VCaP (cell line): ENCODE measurements at regions not wholly inside any gene's neighbourhood (a gene's known extent, or its start where the extent isn't known, plus 50 kb on each side); places are given as distances from the start of the nearest gene placed in this dataset.
A peak's percentile ranks its signal among the peaks of the same experiment; 100 is the strongest.
"Not testable (repeated sequence)": the region's sequence is repeated elsewhere in the genome, so short reads cannot be mapped to it uniquely, and the experiment has no call there.

Experiments
- H3K27ac ChIP-seq: fragments of 450-650 bp; 2 replicates; pipeline ENCODE4 v1.5.1; 2017
- TF ChIP-seq, protein P1 (sequence below): fragments of 450-650 bp; conservative IDR thresholded peaks from 2 replicates; pipeline ENCODE4 v1.5.1; 2017; ENCODE audit warnings: mild to moderate bottlenecking, moderate library complexity

DNA sequence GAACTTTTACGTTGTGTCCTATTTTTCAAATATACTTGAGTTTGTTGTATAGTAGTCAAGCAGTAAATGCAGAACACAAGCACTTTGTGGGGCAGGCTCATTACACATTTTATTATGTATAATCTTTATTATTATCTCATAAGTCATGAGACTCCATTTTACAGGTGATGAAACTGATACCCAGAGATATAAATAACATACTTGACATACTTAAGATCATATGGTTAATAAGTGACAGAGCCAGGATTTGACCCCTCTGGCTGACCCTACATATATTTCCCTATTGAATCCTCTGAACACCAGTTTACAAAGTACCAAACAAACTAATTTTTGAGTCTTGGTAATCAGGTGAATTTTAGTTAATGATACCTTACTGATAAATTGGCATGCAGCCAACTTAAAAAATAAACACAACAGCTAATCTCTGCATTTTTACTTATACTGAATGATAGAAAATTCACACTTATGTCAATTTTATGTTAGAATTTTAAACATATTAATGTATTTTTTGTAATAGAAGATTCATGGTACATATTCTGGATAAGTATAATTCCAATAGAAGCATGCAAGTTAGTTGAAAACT is 305.0 kb upstream of the MEF2C start:
- TF ChIP-seq, protein P1, sequence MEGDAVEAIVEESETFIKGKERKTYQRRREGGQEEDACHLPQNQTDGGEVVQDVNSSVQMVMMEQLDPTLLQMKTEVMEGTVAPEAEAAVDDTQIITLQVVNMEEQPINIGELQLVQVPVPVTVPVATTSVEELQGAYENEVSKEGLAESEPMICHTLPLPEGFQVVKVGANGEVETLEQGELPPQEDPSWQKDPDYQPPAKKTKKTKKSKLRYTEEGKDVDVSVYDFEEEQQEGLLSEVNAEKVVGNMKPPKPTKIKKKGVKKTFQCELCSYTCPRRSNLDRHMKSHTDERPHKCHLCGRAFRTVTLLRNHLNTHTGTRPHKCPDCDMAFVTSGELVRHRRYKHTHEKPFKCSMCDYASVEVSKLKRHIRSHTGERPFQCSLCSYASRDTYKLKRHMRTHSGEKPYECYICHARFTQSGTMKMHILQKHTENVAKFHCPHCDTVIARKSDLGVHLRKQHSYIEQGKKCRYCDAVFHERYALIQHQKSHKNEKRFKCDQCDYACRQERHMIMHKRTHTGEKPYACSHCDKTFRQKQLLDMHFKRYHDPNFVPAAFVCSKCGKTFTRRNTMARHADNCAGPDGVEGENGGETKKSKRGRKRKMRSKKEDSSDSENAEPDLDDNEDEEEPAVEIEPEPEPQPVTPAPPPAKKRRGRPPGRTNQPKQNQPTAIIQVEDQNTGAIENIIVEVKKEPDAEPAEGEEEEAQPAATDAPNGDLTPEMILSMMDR: no peak
- no peak overlapping the region; the same call in 1 of the 2 replicates for H3K27ac ChIP-seq

GRCh38 chr5:89187268-89187667 is 304.3 kb upstream of the MEF2C start:
- TF ChIP-seq, protein P1: no peak
- peak overlapping the region; percentile 16; the same call in 1 of the 2 replicates for H3K27ac ChIP-seq

DNA sequence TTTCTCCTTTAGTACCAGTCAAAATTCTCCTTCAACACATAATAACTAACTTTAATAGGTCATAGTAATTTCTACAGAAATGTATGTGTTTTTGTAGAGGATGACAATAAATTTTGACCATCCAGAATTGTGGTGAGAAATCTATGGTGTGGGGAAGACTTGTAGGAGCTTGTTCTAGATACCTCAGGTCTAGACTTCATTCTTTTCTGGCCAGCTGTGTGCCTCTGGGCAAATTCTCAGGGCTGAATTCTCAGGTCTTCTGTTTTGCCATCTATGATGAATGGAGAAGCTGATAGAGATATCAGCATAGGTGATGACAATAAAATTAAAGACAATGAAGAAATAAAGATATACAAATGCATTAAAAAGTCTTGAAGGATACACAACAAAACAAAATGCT is 298.6 kb upstream of the MEF2C start:
- no peak overlapping the region for H3K27ac ChIP-seq
- TF ChIP-seq, protein P1: no peak

DNA sequence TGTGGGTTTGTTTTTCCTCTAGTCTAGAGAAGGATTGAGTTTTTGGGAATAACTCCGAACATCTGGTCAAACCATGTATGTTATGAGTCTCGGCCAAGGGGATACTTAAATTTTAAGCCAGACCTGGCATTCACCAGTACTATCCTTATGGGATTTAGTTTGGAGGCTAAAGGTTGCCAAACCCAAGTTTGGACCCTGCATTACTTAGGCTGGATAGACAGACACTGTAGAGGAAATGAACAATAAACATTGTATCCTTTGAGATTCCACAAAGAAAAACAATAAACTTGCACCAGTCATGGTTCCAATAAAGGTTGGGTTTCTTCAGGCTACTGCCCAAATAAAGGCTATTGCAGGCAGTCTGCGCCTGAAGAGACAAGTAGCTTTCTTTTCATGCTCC is 296.7 kb upstream of the MEF2C start:
- no peak overlapping the region for H3K27ac ChIP-seq
- TF ChIP-seq, protein P1: no peak

GRCh38 chr5:89178541-89178940 is 295.6 kb upstream of the MEF2C start:
- TF ChIP-seq, protein P1: no peak
- no peak overlapping the region for H3K27ac ChIP-seq

DNA sequence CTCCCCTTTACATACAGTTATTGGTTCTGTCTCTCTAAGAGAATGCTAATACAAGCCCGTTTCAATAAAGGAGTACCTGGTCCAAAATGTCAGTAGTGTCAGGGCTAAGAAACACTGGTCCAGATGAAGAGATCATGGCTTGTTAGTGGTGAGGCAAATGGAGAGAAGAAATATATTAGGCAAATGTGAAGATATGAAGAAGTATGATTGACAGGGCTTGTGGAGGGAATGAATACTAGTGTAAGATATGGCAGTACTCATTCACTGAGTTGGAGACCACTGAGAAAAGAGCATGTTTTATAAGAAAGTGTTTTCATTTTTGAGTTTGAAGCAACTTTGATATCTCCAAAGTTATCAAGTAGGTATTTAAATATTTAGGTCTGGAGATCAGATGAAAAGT is 290.5 kb upstream of the MEF2C start:
- H3K27ac ChIP-seq: no peak overlapping the region
- TF ChIP-seq, protein P1: no peak

DNA sequence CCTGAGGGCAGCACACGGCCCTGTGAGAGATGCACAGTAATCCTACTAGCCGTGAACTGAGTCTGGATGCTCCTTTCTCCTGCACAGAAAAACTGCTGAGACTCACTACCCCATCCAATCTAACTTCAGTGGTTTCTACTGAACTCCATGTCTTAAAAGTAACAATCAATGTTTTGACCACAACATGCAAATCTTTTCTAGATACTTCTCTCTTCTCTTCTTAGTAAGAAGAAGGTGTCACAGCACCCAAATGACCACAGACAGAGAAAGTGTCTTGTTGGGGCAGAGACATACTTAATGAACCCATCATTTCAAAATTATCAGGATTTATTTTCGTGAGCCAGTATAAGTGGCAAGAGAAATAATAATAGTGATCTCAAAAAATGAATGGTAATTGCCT is 285.8 kb upstream of the MEF2C start:
- no peak overlapping the region for H3K27ac ChIP-seq
- TF ChIP-seq, protein P1: no peak

- not testable (repeated sequence) for H3K27ac ChIP-seq
Observed at GRCh38 chr5:89164703-89165102, 281.7 kb upstream of the MEF2C start.
